ENCODE measurements at regions not wholly inside any gene's neighbourhood (a gene's known extent, or its start where the extent isn't known, plus 50 kb on each side); places are given as distances from the start of the nearest gene placed in this dataset.
"Not testable (repeated sequence)": the region's sequence is repeated elsewhere in the genome, so short reads cannot be mapped to it uniquely, and the experiment has no call there.

- CTCF ChIA-PET; POLR2A ChIA-PET; H2AFZ ChIP-seq (ENCODE audit: insufficient read depth, low read depth, low read length, poor library complexity, severe bottlenecking); H3K79me2 ChIP-seq (ENCODE audit: control insufficient read depth, insufficient read depth, low read length); H4K20me1 ChIP-seq (ENCODE audit: control insufficient read depth, insufficient read depth, low read length, poor library complexity, severe bottlenecking); H3K4me2 ChIP-seq (replicated peaks; ENCODE audit: low read depth, low read length, poor library complexity, severe bottlenecking); DNase-seq; H3K27me3 ChIP-seq (replicated peaks in 1 of 4; ENCODE audit: control extremely low read depth in 1 of 4, control insufficient read depth in 3 of 4, insufficient read depth in 4 of 4, low read length in 3 of 4); H3K4me1 Mint-ChIP-seq; H3K4me3 Mint-ChIP-seq; H3K4me1 ChIP-seq (ENCODE audit: control insufficient read depth in 2 of 2, insufficient read depth in 2 of 2, low read length in 2 of 2); H3K27ac ChIP-seq (ENCODE audit: low read length in 2 of 2); intact Hi-C loops (cut with micrococcal nuclease); H3K9me3 Mint-ChIP-seq (ENCODE audit: insufficient read depth); H3K27me3 Mint-ChIP-seq; ATAC-seq (ENCODE audit: low read depth); H3K9me3 ChIP-seq (ENCODE audit: control extremely low read depth in 1 of 3, control insufficient read depth in 2 of 3, insufficient read depth in 1 of 3, low read length in 2 of 3); H3K4me3 ChIP-seq (ENCODE audit: control extremely low read depth in 1 of 5, extremely low read depth in 1 of 5, insufficient read depth in 1 of 5, low read depth in 2 of 5, low read length in 4 of 5); H3K9ac ChIP-seq (ENCODE audit: low read length); H3K27ac Mint-ChIP-seq; H3K36me3 ChIP-seq (replicated peaks in 1 of 2; ENCODE audit: control extremely low read depth in 1 of 2, control insufficient read depth in 1 of 2, extremely low read depth in 1 of 2, insufficient read depth in 2 of 2, low read length in 1 of 2): not testable (repeated sequence)
- WGBS (ENCODE audit: insufficient coverage), result no CpG with 5 or more reads among the region's 6 CpGs
Observed at GRCh38 chr15:20095699-20096303, 445.8 kb downstream of the GOLGA6L6 start.

GRCh38 chr15:20089541-20089940 is 452.1 kb downstream of the GOLGA6L6 start:
- H3K9me3 Mint-ChIP-seq (ENCODE audit: insufficient read depth); H3K4me2 ChIP-seq (replicated peaks; ENCODE audit: low read depth, low read length, poor library complexity, severe bottlenecking); H3K27ac ChIP-seq (ENCODE audit: low read length in 2 of 2); H3K27me3 ChIP-seq (replicated peaks in 1 of 4; ENCODE audit: control extremely low read depth in 1 of 4, control insufficient read depth in 3 of 4, insufficient read depth in 4 of 4, low read length in 3 of 4); DNase-seq; H3K9ac ChIP-seq (ENCODE audit: low read length); H3K27me3 Mint-ChIP-seq; CTCF ChIA-PET; H3K9me3 ChIP-seq (ENCODE audit: control extremely low read depth in 1 of 3, control insufficient read depth in 2 of 3, insufficient read depth in 1 of 3, low read length in 2 of 3); H3K4me3 Mint-ChIP-seq; intact Hi-C loops (cut with micrococcal nuclease); H3K4me1 Mint-ChIP-seq; H3K36me3 ChIP-seq (replicated peaks in 1 of 2; ENCODE audit: control extremely low read depth in 1 of 2, control insufficient read depth in 1 of 2, extremely low read depth in 1 of 2, insufficient read depth in 2 of 2, low read length in 1 of 2); H4K20me1 ChIP-seq (ENCODE audit: control insufficient read depth, insufficient read depth, low read length, poor library complexity, severe bottlenecking); H3K27ac Mint-ChIP-seq; H3K4me1 ChIP-seq (ENCODE audit: control insufficient read depth in 2 of 2, insufficient read depth in 2 of 2, low read length in 2 of 2); POLR2A ChIA-PET; H3K4me3 ChIP-seq (ENCODE audit: control extremely low read depth in 1 of 5, extremely low read depth in 1 of 5, insufficient read depth in 1 of 5, low read depth in 2 of 5, low read length in 4 of 5); ATAC-seq (ENCODE audit: low read depth); H3K79me2 ChIP-seq (ENCODE audit: control insufficient read depth, insufficient read depth, low read length); H2AFZ ChIP-seq (ENCODE audit: insufficient read depth, low read depth, low read length, poor library complexity, severe bottlenecking): not testable (repeated sequence)
- no CpG with 5 or more reads among the region's 4 CpGs for WGBS (ENCODE audit: insufficient coverage)

- H3K27me3 Mint-ChIP-seq; H3K27me3 ChIP-seq (replicated peaks in 1 of 4; ENCODE audit: control extremely low read depth in 1 of 4, control insufficient read depth in 3 of 4, insufficient read depth in 4 of 4, low read length in 3 of 4); H3K4me1 ChIP-seq (ENCODE audit: control insufficient read depth in 2 of 2, insufficient read depth in 2 of 2, low read length in 2 of 2); H3K79me2 ChIP-seq (ENCODE audit: control insufficient read depth, insufficient read depth, low read length); H2AFZ ChIP-seq (ENCODE audit: insufficient read depth, low read depth, low read length, poor library complexity, severe bottlenecking); H3K4me3 ChIP-seq (ENCODE audit: control extremely low read depth in 1 of 5, extremely low read depth in 1 of 5, insufficient read depth in 1 of 5, low read depth in 2 of 5, low read length in 4 of 5); H3K27ac Mint-ChIP-seq; ATAC-seq (ENCODE audit: low read depth); H3K9ac ChIP-seq (ENCODE audit: low read length); DNase-seq; H3K27ac ChIP-seq (ENCODE audit: low read length in 2 of 2); CTCF ChIA-PET; POLR2A ChIA-PET; H3K4me3 Mint-ChIP-seq; intact Hi-C loops (cut with micrococcal nuclease); H3K36me3 ChIP-seq (replicated peaks in 1 of 2; ENCODE audit: control extremely low read depth in 1 of 2, control insufficient read depth in 1 of 2, extremely low read depth in 1 of 2, insufficient read depth in 2 of 2, low read length in 1 of 2); H3K9me3 ChIP-seq (ENCODE audit: control extremely low read depth in 1 of 3, control insufficient read depth in 2 of 3, insufficient read depth in 1 of 3, low read length in 2 of 3); H3K4me1 Mint-ChIP-seq; H3K9me3 Mint-ChIP-seq (ENCODE audit: insufficient read depth); H3K4me2 ChIP-seq (replicated peaks; ENCODE audit: low read depth, low read length, poor library complexity, severe bottlenecking); H4K20me1 ChIP-seq (ENCODE audit: control insufficient read depth, insufficient read depth, low read length, poor library complexity, severe bottlenecking): not testable (repeated sequence)
- no CpG with 5 or more reads among the region's 6 CpGs for WGBS (ENCODE audit: insufficient coverage)
Observed at GRCh38 chr15:20084026-20084425, 457.6 kb downstream of the GOLGA6L6 start.

- H2AFZ ChIP-seq (ENCODE audit: insufficient read depth, low read depth, low read length, poor library complexity, severe bottlenecking); H3K4me3 Mint-ChIP-seq; H3K4me1 ChIP-seq (ENCODE audit: control insufficient read depth in 2 of 2, insufficient read depth in 2 of 2, low read length in 2 of 2); ATAC-seq (ENCODE audit: low read depth); H3K27ac ChIP-seq (ENCODE audit: low read length in 2 of 2); H3K4me1 Mint-ChIP-seq; H3K9me3 Mint-ChIP-seq (ENCODE audit: insufficient read depth); H3K9me3 ChIP-seq (ENCODE audit: control extremely low read depth in 1 of 3, control insufficient read depth in 2 of 3, insufficient read depth in 1 of 3, low read length in 2 of 3); H3K4me3 ChIP-seq (ENCODE audit: control extremely low read depth in 1 of 5, extremely low read depth in 1 of 5, insufficient read depth in 1 of 5, low read depth in 2 of 5, low read length in 4 of 5); H3K27ac Mint-ChIP-seq; H3K27me3 ChIP-seq (replicated peaks in 1 of 4; ENCODE audit: control extremely low read depth in 1 of 4, control insufficient read depth in 3 of 4, insufficient read depth in 4 of 4, low read length in 3 of 4); H3K9ac ChIP-seq (ENCODE audit: low read length); H3K36me3 ChIP-seq (replicated peaks in 1 of 2; ENCODE audit: control extremely low read depth in 1 of 2, control insufficient read depth in 1 of 2, extremely low read depth in 1 of 2, insufficient read depth in 2 of 2, low read length in 1 of 2); H3K79me2 ChIP-seq (ENCODE audit: control insufficient read depth, insufficient read depth, low read length); H3K4me2 ChIP-seq (replicated peaks; ENCODE audit: low read depth, low read length, poor library complexity, severe bottlenecking); intact Hi-C loops (cut with micrococcal nuclease); H3K27me3 Mint-ChIP-seq; H4K20me1 ChIP-seq (ENCODE audit: control insufficient read depth, insufficient read depth, low read length, poor library complexity, severe bottlenecking); POLR2A ChIA-PET; CTCF ChIA-PET; DNase-seq: not testable (repeated sequence)
- 96% methylated on average over 10 of the region's 35 CpGs for WGBS (ENCODE audit: insufficient coverage)
Observed at GRCh38 chr15:20074082-20074481, 467.5 kb downstream of the GOLGA6L6 start.
